RPMI7951 (cell line): ENCODE measurements at regions not wholly inside any gene's neighbourhood (a gene's known extent, or its start where the extent isn't known, plus 50 kb on each side); places are given as distances from the start of the nearest gene placed in this dataset.
A peak's percentile ranks its signal among the peaks of the same experiment; 100 is the strongest.
"Not testable (repeated sequence)": the region's sequence is repeated elsewhere in the genome, so short reads cannot be mapped to it uniquely, and the experiment has no call there.

ENCODE experiments used
- DNase-seq: peaks from one replicate; pipeline ENCODE4 v3.0.0-alpha.2; 2012; ENCODE audit warnings: low read depth

DNA sequence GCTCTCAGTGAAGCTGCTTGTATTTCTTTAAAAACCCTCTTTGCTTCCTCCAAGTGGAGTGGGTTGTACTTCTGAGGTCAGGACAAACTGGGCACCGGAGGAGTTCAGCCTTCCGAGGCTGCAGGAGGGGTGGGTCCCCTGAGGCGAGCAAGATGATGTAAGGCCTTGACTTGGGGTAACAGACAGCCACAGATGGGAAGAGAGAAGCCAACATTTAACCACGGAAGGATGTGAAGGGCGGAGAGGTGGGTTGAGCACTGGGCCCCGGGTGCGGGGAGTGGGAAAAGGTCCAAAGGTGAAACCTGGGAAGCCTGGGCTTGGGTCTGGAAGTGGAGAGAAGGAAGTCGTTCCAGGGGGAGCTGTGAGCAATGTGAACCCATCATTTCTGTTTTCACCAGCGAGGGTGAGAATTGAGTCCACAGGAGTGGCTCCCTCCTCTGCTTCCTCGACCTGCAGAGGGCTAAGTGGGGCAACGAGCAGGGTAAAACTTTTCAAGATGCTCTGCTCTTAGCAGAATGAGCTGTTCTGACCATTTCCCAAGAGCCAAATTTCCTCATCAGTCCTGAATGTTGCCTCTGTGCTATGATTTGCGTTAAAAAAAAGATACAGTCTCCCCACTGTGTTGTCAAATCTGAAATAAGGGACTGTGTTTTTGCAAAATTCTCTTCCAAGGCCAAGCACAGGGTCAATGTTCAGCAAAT is 137.7 kb upstream of the CRHR1 start:
- DNase-seq: no peak

DNA sequence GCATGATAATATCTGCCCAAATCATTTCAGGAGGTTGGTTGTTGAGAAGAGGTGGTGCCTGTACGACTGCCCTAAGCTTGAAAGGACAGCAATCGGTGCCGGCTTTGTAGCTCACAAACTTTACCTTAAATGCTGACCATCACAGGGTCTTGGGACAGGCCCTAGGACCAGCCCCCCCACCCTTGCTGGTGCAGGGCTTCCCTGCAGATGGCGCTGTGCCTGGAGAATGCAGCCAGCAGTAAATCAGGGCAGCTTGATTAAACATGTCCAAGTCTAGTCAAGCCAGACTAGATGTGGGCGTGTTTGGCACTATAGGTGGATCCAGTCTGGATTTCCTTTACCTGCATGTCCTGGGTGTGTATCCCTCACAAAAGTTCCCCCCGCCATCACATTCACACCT is 135.5 kb upstream of the CRHR1 start:
- no peak for DNase-seq

DNA sequence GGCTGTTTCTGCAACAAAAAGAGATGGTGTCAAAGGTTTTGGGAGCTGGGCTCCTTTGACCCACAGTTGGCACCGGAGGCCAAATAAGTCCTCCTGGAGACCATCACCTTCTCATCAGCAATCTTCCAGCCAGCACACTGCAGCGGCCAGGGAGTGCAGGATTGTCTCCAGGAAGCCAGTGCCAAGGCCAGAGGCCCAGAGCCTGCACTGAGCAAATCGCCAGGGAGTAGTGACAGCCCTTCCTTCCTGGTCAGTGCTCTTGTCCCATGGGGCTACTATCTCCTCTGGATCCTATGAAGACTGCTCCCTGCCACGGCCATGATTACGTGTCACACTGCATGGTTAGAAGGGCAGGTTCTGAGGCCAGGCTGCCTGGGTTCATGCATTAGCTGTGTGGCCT is 134.3 kb upstream of the CRHR1 start:
- DNase-seq: no peak

DNA sequence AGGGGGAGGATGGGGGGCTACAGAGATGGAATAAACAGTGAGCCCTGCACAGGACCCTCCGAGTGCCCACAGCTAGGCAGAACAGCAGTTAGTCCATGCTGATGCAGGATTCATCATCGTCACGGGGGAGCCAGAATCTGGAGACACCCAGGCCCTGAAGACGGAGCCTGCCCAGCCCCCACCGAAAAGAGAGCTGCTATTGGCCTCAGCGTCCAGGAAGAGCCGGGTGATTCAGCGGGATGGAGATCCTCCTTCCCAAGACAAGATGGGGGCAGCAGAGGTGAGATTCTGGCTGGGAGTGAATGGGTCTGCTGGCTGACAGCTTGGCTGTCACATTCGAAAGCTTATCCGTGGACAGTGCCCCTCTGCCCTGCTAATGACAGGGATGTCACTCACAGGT is 133.6 kb upstream of the CRHR1 start:
- no peak for DNase-seq

DNA sequence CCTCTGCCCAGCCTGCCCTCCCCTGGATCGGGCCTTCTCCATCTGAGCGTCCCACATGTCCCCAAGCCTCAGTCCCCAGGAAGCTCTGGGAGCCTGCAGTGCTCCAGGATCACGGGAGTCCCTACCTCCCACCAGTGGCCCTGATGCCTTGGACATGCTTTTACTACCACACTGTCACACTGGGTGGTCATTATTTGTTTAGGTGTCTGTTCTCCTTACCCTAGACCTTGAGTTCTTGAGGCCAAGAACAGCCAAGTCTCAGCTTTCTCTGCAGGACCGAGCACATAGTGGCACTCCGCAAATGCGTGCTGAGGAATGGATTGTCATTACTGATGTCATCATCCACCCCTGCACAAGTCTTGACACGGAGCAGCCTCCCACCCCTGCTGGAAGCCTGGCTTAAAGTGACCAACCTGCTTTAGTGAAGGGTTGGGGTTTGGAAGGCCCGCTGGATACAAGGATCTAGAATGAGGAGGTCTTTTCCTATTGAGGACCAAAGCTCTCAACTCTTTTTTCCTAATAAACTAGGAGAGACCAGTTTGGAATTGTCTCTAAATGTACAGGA is 132.9 kb upstream of the CRHR1 start:
- DNase-seq: no peak

DNA sequence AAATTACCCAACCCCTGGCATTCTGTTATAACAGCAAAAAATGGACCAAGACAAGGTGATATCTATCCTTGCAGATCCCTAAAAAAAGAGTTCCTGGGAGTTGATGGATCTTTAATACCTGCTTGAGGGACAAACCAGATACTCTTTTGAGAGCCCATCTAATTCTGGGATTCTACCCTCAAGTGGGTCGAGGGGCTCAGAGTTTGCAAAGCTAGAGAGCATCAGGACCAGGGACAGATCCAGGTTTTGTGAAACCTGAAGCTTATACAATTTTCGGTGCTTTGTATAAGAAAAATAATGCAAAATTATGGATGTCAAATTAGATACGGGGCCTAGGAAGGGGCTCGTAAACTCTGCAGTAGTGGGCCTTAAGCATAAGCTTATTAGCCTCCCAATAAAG is 130.5 kb upstream of the CRHR1 start:
- DNase-seq: no peak

DNA sequence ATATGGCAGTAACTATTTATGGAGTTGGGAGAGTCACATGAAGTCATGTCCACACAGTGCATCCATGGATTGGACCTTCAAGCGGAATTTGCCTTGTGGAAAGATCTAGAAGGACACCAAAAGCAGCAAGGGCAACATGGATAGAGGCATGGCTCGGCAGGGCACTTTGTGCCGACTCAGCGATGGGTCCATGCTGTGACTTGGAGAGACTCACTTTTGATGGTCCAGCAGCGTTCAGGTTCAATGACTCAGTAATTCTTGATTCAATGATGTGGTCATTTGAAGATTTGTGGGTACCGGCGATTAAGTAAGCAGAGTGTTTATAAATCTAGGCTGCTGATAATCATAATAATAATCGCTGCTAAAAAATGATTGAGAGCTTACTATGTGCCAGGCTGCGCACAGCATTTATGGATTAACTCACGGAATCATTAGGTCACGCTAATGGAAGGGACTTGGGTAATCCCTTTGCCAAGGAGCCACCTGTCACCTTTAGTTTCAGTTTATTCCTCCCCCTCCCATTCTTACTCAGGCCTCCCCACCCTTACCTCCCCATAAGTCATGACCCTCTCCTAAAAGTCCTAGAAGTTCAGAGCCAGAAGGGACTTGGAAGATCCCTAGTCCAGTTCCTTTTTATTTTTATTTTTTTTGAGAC is 127.5 kb upstream of the CRHR1 start:
- no peak for DNase-seq

DNA sequence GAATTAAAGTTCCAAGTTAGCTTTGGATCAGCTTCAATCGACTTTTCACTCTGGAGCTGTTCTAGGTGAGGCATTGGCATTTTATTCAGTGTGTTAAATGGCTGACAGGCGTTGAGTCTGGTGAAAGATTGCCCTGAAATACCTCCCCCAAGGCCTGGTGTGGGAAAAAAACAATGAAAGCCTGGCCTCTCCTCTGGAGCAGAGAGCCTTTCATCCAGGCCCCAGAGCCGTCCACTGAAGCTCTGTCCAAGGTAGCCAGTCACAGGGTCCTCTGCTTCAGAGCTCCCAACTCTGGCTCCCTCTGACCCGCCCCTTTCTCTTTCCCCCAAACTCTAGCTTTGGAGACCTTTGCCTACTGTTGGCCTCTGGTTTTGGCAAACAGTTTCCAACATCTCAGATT is 123.6 kb upstream of the CRHR1 start:
- DNase-seq: no peak

DNA sequence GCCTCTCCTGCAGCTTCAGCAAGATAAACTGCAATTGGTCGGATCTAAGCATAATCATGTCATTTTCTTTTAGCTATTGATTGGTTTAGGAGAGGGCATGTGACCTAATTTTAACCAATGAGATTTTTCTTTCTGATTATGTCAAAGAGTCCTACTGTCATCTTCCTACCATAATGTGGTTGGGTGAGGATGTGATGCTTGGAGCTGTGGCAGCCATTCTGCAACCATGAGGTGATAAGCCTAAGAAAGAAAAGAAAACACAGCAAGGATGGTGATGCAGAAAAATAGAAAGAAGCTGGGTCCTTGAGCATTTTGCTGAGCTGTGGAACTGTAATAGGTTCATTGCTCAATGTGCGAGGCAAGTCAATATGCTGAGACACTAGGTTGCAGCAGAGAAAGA is 121.7 kb upstream of the CRHR1 start:
- DNase-seq: no peak

DNA sequence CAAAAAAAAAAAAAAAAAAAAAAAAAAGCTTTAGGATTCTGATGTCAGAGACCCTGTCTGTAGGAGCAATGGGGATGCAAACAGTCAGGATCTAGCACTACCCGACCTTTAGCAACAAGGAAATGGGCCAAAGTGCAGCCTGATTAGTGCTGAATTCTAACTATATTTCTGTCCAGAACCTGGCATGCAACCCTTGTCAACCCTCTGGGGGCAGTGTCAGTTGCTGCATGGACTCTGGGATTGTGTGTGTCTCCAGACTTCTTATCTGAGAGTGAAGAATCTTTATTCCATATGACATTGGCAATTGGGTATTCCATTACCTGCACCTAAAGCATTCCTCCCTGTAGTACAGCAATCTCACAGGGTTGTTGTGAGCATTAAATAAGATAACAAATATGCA is 120.3 kb upstream of the CRHR1 start:
- DNase-seq: no peak

DNA sequence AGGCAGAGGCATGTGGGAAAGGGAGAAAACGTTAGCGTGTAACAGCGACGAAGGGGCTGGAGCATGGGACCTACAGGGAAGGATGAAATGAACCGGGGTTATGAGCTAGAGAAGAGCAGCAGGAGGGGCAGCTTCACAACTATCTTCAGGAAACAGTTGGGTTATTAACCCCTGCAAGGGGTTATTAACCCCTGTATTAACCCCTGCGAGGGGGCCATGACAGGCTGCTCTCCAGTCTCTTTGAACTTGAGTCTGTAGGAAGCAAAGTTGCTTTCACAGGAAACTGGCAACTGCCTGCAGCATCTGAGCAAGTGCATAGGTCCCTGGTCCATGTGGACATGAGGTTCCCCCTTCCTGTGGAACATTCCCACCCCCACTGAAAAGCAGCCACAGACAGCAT is 119.2 kb upstream of the CRHR1 start:
- no peak for DNase-seq

DNA sequence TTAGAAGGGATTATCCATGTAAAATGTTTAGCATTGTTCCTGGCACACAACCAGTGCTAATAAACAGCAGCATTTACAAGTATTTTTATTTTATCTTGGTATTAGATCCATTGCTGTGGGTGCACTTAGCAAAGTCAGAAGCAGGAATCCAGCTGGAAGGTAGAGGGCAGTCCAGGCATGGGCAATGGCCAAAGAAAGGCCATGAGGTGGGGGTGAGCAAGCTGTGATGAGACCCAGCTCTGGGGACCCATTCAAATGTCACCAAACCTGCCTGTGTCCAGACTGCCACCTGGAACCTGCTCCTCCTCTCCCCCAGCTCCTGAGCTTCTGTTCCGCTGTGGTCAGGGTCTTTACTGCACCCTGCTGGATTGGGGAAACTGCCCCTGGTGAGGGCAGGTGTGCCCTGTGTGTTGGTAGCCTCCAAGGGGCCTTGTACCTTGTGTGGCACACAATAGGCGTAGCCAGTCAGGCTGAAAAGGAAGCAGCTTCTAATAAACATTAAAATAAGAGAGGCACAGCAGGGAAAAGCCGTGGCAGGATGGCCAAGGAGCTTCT is 118.0 kb upstream of the CRHR1 start:
- no peak for DNase-seq

DNA sequence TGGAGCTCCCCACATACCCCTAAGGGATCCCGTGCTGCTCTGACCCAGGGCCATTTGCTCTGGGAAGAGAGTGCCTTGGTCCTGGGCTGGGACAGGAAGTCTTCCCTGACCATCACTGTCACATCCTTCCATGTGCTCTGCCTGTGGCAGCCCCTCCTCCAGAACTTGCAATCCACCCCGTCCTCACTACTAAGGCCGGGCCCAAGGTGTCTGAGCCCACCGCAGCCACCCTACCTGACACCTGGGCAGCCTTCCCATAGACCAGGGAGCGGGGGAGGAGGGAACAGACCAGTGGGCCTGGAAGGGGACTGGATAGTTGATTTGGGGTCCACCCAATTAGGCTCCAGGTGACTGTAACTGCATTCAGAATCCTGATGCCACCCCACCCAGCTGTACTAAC is 117.5 kb upstream of the CRHR1 start:
- no peak for DNase-seq

DNA sequence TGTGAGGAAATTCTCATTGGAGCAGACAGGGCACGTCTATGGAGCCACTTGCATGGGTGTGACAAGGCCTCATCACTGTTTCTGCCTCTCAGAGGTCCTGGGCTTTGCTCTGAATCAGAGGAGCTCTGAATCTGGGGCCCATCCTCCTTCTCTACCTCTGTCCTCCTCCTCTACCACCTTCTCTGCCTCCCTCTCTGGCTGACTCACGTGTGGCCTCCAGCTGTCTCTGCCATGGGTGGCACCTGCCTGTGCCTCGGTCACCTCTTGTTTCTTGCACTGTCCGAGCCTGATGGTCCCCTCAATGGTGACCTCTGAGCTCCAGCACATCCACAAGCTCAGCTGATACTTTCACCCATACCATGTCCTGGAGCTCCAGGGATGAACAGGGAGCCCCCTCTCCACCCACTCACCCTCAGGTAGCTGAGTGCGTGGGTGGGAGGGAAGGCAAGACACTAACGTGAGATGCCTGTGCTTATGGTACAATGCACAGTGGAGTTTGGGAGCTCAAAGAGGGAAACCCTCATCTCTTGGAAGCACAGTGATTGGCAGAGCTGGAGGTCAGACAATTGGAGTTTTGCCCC is 116.4 kb upstream of the CRHR1 start:
- no peak for DNase-seq

DNA sequence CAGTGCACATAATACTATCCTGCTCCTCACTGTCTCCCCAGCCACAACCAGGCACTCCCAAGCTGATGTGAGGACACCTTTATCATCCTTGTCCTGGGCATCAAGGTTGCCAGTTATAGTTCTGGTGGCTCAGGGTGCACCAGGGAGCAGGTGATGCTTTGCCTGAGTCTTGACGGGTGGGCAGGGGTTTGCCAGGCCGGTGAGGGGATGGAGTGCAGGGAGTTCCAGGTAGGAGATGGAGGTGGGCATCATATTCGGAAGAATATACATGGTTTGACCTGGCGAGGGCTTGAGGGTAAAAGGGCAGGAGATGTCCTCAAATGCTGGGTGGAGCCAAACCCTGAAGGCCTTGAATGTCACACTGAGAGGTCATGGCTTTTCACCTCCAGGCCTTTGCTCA is 115.8 kb upstream of the CRHR1 start:
- no peak for DNase-seq

DNA sequence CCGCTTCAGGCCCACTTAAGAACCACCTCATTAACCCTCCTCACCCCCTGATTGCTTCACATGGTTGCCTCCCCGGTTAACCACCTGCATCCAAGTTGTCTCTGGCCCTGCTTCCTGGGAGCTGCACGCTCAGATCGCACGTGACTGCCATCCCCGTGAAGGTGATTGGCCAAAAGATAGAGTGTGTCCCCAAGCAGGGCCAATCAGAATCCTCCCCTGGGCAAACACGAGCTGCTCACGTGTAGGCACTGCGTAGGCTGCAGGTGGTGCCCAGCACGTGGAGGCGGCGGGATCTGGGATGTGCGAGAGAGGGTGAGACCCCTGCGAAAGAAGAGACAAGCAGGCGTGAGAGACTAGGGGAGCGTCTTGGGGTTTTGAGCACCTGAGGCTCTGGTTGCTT is 111.8 kb upstream of the CRHR1 start:
- no peak for DNase-seq

DNA sequence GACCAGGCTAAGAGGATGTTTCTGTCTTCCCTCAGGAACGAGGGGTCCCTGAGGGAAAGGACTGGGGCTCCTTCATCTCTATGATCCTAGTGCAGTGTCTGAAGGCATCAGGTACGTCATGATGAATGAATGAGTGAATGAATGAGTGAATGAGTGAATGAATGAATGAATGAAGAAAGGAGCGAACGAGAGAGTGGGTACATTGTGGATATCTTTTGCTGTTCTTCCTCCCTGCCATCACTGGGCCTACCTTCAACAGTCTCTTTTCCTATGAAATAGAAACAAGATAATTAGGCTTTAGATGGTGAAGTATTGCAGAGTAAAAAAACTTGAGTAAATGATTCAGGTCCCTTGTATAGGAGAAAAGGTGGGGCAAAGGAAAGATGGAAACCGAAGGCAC is 111.3 kb upstream of the CRHR1 start:
- no peak for DNase-seq

DNA sequence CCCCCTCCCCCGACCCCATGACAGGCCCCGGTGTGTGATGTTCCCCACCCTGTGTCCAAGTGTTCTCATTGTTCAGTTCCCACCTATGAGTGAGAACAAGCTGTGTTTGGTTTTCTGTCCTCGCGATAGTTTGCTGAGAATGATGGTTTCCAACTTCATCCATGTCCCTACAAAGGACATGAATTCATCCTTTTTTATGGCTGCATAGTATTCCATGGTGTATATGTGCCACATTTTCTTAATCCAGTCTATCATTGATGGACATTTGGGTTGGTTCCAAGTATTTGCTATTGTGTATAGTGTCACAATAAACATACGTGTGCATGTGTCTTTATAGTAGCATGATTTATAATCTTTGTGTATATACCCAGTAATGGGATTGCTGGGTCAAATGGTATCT is 110.4 kb upstream of the CRHR1 start:
- not testable (repeated sequence) for DNase-seq

DNA sequence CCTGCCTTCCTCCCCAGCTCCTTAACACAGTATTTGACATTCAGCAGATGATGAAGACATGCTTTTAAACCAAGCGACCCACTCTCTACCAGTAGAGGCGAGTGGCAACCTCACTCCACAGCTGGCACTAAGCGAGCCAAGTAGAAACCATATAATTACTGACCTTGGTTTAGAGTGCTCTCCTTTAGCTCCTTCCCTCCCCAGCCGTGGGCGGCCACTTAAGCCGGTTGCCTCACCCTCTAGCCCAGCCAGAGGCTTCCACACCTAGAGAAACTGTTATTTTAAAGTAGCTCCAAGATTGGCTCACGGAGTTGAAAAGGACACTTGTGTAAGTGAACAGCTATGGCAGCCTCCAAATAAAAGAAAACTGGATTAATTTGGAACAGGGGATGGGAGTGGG is 109.1 kb upstream of the CRHR1 start:
- DNase-seq: no peak

DNA sequence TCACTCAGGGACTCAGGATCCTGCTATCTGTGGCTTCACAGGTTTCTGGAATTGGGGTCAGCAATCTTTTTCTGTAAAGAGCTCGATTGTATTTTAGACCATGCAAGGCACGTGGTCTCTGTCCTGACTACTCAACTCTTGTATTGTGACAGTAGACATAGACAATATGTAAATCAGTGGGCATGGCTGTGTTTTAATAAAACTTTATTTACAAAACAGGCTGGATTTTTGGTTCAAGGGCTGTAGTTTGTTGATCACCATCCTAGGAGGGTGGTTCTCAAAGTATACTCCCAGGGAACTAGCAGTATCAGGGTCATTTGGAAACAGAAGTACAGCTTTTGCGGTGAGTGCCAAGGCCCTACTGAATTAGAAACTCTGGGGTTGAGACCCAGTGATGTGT is 108.2 kb upstream of the CRHR1 start:
- DNase-seq: no peak

DNA sequence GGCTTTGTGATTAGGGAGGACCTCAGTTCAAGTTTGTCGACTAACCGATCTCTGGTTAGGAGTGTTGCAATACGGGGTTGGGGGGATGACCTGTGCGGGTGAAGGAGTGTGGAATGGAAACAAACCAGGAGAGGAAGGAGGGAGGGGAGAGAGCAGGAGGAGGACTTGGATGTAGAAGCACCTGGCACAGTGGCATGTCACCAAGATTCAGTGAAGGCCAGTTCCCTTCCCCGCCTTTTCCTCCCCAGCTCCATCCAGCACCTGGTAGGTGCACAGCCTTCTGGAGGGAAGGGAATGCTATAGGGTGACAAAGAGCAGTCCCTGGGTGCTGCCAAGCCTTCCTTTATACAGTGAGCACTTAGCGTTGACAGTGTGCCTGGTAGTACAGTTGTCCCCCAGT is 107.4 kb upstream of the CRHR1 start:
- DNase-seq: no peak

DNA sequence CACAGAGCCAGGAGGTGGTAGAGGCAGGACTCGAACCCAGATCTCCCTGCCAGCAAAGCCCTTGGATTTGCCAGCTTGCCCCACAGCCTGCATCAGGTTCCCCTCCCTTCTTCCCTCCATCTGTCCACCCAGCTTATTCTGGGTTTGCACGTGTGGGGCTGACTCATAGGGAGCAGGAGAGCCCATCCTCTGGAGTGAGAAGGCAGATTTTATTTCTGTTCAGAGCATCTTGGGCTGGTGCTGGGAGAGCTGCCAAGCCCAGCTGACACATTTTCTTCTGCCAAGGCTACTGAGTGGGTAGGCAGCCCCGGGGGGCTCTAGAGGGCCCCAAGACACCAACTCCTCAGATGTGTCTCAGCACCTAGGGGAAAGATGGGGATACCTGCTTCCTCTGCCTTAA is 106.3 kb upstream of the CRHR1 start:
- DNase-seq: peak; percentile 57

DNA sequence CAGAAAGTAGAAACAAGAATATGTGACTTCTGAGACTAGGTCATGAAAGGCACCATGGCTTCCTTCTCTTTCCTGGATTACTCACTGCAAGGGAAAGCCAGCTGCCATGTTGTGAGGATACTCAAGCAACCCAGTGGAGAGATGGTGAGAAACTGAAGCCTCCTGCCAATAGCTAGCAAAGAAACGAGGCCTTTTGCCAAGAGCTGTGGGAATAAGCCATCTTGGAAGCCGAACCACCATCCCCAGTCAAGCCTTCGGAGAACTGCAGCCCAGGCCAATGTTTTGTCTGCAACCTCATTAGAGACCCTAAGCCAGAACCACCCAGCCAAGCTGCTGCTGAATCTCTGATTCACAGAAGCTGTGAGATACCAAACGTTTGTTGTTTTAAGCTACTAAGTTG is 104.7 kb upstream of the CRHR1 start:
- DNase-seq: no peak
